NCI-H187 treated with DMSO at 0.1 percent for 48 hours (cell line): ENCODE measurements at regions not wholly inside any gene's neighbourhood (a gene's known extent, or its start where the extent isn't known, plus 50 kb on each side); places are given as distances from the start of the nearest gene placed in this dataset.

Experiments used
- DNase-seq: peaks from one replicate; lab custom pipeline; 2025; lab: John Stamatoyannopoulos, UW

DNA sequence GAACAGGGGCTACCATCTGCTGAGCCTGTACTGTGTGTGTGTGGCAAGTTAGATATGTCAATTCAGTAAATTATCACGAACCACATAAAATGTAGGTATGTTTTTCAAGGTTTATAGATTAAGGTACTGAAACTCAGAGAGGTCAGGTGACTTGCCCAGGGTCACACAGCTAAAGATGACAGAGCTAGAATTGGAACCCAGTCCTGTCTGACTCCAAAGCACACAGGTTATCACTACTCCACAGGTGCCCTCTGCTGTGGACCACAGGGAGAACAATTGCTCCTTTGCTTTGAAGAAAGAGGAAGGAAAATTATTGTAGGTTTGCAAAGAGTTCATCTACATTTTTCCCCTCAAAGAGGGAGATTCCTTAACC, 229.7 kb upstream of the AGAP1 start:
- DNase-seq, result no peak

- DNase-seq, result no peak
Measured at GRCh38 chr2:235264512-235264911, 229.3 kb upstream of the AGAP1 start.

DNA sequence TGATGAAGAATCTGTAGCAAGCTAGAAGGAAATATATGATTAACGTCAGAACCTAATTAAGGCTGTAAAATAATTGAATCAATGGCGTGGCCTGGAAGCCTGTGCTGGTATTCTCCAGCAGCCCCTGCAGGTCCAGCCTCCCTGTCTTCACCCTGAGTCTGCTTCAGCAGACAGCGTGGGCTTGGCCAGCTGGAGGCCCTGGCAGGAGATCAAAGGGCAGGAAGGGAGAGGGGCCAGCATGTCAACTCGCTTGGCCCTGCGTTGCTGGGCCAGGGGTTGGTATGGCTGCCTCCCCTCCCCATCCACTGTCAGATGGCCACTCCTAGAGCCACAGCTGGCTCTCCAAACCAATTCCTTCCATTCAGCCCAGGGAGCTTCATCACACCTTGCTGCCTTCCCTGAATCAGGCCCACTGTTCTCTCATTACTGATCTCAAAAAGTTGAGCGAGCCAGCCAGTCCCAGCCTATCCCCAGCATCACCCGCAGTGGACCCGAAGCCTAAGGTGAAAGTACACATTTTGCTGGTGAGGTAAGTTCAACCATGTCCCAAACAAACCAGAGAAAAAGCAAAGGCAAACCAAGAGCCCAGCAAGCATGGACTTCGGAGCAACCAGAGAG, 228.4 kb upstream of the AGAP1 start:
- no peak for DNase-seq

- DNase-seq, result no peak
Measured at GRCh38 chr2:235267251-235267650, 226.6 kb upstream of the AGAP1 start.

DNA sequence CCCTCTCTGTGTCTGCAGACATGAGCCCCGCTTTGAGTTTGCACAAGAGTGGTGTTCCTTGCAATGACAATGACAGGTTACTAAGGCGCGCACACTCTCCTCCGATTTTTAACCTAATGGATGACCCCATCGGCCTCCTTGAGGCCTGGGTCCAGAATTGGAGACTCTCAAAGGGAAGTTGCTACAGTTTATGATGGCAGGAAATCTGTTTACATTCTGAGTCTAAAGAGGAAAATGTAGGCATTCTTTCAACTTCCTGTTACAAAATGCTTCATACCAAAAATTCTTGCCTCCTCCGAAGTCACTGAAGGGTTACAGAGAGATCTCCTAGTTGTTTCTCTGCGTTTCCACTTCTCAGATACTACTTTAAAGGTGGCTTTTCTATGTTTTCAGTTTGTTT, 225.3 kb upstream of the AGAP1 start:
- no peak for DNase-seq

DNA sequence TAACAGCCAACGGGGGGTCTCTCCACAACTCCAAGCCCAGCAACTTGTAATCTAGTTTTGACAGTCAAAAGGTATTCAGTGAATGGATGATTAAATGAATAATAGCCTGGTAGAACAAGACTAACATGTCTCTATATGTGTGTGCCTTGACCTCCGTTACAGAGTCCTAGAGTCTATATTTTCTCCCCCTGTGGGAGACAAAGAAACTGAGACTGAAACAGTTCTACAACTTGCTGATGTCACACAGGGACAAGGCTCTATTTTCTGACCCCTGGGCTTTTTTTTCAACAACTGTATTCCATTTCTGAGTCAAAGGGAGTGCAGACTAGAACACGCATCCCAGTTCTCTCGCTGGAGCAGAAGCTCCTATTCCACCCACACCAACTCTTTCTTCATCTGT, 223.6 kb upstream of the AGAP1 start:
- no peak for DNase-seq

DNA sequence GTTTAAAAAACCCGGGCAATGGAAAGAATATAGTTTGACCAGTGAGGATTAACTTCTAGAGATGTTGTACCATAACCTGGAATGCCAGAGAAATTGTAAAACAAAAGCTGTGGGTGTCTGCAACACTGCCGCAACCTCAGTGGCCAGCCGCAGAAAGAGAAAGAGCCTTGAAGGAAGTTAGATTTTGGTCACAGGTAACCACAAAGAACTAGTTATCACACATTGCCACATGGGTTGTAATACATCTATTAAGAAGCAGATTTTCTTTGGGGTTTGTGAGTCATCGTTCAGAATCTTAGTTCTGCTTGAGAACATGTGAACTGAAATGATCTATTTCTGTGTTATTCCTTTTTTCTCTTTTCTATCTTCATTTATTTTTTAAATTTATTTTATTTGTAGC, 222.9 kb upstream of the AGAP1 start:
- no peak for DNase-seq

DNA sequence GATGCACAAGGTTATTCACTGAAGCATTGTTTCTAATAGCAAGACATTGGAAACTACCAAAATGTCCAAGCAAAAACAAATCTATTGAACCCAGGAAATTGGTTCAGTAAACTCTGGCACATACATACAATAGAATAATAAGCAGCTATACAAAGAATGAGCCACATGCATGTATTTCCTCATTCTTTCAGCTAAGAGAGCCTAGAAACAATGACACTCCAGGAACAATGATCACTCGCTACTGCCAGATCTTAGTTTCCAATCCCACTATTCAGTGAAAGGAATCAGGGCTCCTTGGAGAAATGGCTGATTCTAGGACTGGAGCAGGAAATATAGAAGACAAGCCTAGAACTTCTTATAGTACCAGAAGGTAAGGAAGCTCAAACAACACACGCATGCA, 221.9 kb upstream of the AGAP1 start:
- no peak for DNase-seq

- DNase-seq, result no peak
Measured at GRCh38 chr2:235274023-235274422, 219.8 kb upstream of the AGAP1 start.

DNA sequence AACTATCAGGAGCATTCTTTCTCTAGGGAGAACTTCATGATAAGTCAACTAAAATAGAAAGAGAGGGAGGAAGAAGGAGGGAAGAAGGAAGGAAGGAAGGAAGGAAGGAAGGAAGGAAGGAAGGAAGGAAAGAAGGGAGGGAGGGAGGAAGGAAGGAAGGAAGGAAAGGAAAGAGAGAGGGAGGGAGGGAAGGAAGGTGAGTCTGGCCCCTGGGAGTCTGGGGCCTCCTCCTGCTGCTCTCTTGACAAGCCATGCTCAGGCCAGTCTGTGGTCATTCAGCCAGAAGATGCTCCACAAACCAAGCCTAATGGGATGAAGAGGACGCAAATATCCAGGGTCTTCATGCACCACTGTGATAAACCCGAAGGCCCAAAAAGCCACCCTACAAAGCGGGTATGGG, 216.4 kb upstream of the AGAP1 start:
- DNase-seq, result no peak

DNA sequence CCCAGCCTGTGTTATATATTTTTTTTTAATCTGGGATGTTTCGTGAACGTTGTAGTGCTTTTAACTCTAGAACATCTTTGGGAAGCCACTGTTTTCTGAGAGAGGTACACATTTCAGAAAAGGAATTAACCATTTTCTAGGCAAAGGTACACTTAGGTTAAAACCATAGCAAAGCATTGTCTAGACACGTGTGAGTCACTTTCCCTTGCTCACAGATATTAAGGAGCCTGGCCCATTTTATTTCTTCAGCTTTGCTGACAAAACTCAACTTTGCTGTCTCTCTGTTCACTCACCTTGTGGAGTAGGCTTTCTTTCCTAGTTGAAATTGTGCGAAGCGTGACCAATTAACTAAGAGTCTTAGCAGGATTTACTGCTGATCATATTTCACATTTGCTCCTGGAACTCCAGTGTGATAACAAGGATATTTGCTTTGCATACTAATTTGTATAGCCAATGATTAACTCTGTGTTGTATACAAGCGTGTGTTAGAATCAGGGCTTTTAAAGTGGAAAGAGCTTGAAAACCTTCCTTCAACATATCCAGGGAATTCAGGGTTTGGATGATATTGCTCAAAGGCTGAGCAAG, 215.0 kb upstream of the AGAP1 start:
- DNase-seq, result no peak

- DNase-seq, result no peak
Measured at GRCh38 chr2:235279965-235280364, 213.9 kb upstream of the AGAP1 start.

DNA sequence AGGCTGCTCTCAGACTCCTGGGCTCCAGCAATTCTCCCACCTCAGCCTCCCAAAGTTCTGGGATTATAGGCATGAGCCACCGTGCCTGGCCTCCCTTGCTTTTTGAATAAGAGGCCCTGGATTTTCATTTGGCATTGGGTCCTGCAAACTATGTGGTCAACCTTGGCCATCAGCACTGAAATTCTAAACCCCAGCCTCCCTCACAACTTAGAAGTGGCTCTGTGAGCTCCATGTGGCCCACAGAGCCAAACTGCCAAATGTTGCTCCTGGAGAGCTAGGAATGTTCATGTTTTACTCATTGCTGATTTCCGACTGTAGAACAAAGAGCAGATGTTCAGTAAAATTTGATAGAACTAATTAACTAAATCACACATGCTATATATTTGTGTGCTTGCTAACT, 210.6 kb upstream of the AGAP1 start:
- DNase-seq, result no peak

- DNase-seq, result no peak
Measured at GRCh38 chr2:235286622-235287374, 207.0 kb upstream of the AGAP1 start.

- no peak for DNase-seq
Measured at GRCh38 chr2:235287375-235287733, 206.5 kb upstream of the AGAP1 start.

- DNase-seq, result no peak
Measured at GRCh38 chr2:235291461-235291860, 202.4 kb upstream of the AGAP1 start.

GRCh38 chr2:235293061-235293460, 200.8 kb upstream of the AGAP1 start:
- DNase-seq, result no peak

GRCh38 chr2:235295831-235296230, 198.0 kb upstream of the AGAP1 start:
- no peak for DNase-seq

- DNase-seq, result no peak
Measured at GRCh38 chr2:235300368-235301201, 193.3 kb upstream of the AGAP1 start.

DNA sequence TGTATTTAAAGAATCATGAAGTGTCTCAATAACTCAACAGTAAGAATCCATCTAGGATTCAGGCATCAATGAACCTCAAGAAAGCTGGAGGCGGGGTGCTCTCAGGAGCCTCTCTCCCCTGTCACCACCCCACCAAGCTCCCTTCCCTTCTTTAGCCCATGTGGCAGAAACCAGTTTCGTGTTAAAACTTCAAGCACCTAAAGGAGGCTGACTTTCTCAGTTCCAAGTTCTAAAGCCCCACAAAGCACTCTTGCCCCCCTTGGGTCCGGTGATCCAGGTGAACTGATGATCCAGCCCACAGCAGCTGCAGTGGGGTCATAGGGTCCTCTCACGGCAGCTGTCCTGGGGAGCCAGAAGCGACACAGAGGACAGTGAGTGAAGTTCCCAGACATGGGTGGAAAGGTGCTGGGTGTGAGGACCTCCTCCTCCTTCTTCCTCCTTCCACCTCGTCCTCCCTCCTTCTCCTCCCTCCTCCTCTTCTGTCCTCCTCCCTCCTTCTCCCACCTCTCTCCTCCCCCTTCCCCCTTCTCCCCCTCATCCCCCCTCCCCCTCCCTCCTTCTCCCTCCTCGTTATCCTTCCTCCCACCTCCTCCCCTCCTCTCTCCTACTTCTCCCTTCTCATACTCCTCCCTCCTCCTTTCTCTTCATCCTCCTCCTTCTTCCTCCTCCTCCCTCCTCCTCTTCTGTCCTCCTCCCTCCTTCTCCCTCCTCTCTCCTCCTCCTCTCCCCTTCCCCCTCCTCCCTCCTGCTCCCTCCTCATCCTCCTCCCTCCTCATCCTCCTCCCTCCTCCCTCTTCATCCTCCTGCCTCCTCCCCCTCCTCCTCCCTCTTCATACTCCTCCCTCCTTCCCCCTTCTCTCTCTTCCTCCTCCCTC, 192.4 kb upstream of the AGAP1 start:
- DNase-seq, result no peak

DNA sequence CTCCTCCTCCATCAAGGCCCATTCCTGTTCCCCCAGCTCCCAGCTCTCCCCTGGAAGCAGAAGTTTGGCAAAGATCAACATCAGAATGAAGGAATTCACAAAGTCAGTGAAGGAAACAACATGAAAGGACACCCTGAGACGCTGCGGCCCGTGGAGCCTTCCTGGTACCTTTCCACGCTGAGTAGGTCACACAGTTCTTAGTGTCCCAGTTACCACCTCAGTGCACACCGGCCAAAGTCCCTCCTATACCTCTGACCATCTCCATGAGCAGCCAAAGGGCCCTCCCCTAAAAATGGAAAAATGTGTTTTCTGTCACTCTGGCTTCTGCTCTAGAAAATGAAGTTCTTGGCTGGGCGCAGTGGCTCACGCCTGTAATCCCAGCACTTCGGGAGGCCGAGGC, 191.6 kb upstream of the AGAP1 start:
- no peak for DNase-seq
